Superior temporal gyrus (tissue), 1 donor: ENCODE measurements at regions not wholly inside any gene's neighbourhood (a gene's known extent, or its start where the extent isn't known, plus 50 kb on each side); places are given as distances from the start of the nearest gene placed in this dataset.

Experiments
- DNase-seq: peaks from one replicate; pipeline ENCODE4 v3.0.0-alpha.2; 2016; ENCODE audit errors: extremely low spot score

GRCh38 chr11:128299132-128299726 lies 288.1 kb downstream of the ETS1 start:
- DNase-seq, result no peak

GRCh38 chr11:128298271-128298670 lies 289.1 kb downstream of the ETS1 start:
- no peak for DNase-seq

- no peak for DNase-seq
Measured at GRCh38 chr11:128297805-128298204, 289.6 kb downstream of the ETS1 start.

- no peak for DNase-seq
Measured at GRCh38 chr11:128297091-128297651, 290.2 kb downstream of the ETS1 start.

- no peak for DNase-seq
Measured at GRCh38 chr11:128294671-128295050, 292.7 kb downstream of the ETS1 start.

GRCh38 chr11:128294001-128294670 lies 293.2 kb downstream of the ETS1 start:
- DNase-seq, result no peak

GRCh38 chr11:128291835-128292234 lies 295.5 kb downstream of the ETS1 start:
- DNase-seq, result no peak

- no peak for DNase-seq
Measured at GRCh38 chr11:128291007-128291406, 296.4 kb downstream of the ETS1 start.

GRCh38 chr11:128290106-128290840 lies 297.1 kb downstream of the ETS1 start:
- peak; percentile 87 for DNase-seq

GRCh38 chr11:128289048-128289447 lies 298.3 kb downstream of the ETS1 start:
- no peak for DNase-seq

GRCh38 chr11:128288368-128288767 lies 299.0 kb downstream of the ETS1 start:
- no peak for DNase-seq

GRCh38 chr11:128285321-128285720 lies 302.0 kb downstream of the ETS1 start:
- no peak for DNase-seq

GRCh38 chr11:128284634-128285033 lies 302.7 kb downstream of the ETS1 start:
- DNase-seq, result no peak

GRCh38 chr11:128283451-128283850 lies 303.9 kb downstream of the ETS1 start:
- no peak for DNase-seq

GRCh38 chr11:128282053-128282452 lies 305.3 kb downstream of the ETS1 start:
- no peak for DNase-seq

- DNase-seq, result no peak
Measured at GRCh38 chr11:128279866-128280265, 307.5 kb downstream of the ETS1 start.

- no peak for DNase-seq
Measured at GRCh38 chr11:128273736-128274135, 313.6 kb downstream of the ETS1 start.

- DNase-seq, result no peak
Measured at GRCh38 chr11:128271401-128271800, 316.0 kb downstream of the ETS1 start.

- no peak for DNase-seq
Measured at GRCh38 chr11:128269466-128269865, 317.9 kb downstream of the ETS1 start.

- no peak for DNase-seq
Measured at GRCh38 chr11:128266893-128267292, 320.5 kb downstream of the ETS1 start.

- DNase-seq, result no peak
Measured at GRCh38 chr11:128262463-128263345, 324.7 kb downstream of the ETS1 start.

- DNase-seq, result no peak
Measured at GRCh38 chr11:128261011-128261421, 326.3 kb downstream of the ETS1 start.
